ENCODE measurements at regions not wholly inside any gene's neighbourhood (a gene's known extent, or its start where the extent isn't known, plus 50 kb on each side); places are given as distances from the start of the nearest gene placed in this dataset.

DNA sequence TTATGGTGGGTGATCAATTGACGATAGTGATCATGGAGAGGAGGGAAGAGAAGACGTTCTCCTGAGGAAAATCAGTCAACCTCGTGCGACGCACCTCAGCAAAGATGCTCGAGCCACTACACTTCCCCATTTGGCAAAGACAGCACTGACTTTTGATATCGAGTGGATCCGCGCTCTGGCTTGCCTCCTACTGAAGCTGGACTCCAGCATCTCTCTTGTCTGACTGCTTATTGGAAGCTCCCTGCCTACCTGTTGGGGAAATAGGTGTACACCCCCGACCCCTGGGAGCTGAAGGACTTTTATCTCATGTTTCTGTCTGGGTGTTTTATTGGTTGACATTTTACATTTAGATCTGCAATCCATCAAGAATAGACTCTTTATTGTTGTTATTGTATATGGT lies 476.8 kb upstream of the B3GAT1 start:
- Histone ChIP-seq H3K9me3 (no peaks in the 10 kb centered on the region), H3K27me3 (peaks cover 0 to 42% (median 20%) of the 10 kb centered on the region in 7 donors), H3K4me3 (no peak overlapping the region), H3K4me1 (no peaks in the 10 kb centered on the region), H3K36me3 (no peaks in the 10 kb centered on the region), H3K27ac (no peak overlapping the region)
- intact Hi-C loops (cut with DNase I): no loop called here
- WGBS, 2 donors: 81 to 85% methylated on average over 10 of the region's 10 CpGs
- no peak for ATAC-seq
- TF ChIP-seq, protein P1, sequence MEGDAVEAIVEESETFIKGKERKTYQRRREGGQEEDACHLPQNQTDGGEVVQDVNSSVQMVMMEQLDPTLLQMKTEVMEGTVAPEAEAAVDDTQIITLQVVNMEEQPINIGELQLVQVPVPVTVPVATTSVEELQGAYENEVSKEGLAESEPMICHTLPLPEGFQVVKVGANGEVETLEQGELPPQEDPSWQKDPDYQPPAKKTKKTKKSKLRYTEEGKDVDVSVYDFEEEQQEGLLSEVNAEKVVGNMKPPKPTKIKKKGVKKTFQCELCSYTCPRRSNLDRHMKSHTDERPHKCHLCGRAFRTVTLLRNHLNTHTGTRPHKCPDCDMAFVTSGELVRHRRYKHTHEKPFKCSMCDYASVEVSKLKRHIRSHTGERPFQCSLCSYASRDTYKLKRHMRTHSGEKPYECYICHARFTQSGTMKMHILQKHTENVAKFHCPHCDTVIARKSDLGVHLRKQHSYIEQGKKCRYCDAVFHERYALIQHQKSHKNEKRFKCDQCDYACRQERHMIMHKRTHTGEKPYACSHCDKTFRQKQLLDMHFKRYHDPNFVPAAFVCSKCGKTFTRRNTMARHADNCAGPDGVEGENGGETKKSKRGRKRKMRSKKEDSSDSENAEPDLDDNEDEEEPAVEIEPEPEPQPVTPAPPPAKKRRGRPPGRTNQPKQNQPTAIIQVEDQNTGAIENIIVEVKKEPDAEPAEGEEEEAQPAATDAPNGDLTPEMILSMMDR (IDR thresholded peaks at IDR 0.05): no peak
- DNase-seq: no peak

DNA sequence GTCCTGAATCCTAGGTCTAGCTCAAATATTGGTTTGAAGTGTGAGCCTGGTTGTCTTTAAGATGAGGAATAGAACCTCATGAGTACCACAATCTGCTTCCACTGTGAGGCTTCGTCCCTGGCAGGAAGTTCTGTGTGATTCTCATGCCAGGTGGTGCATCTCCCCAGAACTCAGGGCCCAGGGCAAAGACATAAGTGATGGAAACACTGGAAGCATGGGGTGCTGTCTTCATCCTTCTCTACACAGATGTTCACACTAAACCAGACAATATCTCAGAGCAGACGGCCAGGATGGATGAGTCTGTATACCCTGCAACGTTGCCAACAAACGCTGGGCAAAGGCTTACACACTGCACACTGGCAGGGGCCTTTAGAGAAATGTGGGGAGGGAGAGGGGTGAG lies 475.9 kb upstream of the B3GAT1 start:
- Histone ChIP-seq H3K27me3 (peaks cover 0 to 50% (median 22%) of the 10 kb centered on the region in 7 donors), H3K9me3 (no peaks in the 10 kb centered on the region), H3K27ac (no peak overlapping the region), H3K4me3 (no peak overlapping the region), H3K36me3 (no peaks in the 10 kb centered on the region), H3K4me1 (no peaks in the 10 kb centered on the region)
- no peak for ATAC-seq
- DNase-seq: no peak
- TF ChIP-seq, protein P1 (IDR thresholded peaks at IDR 0.05): no peak
- intact Hi-C loops (cut with DNase I): no loop called here
- WGBS, 2 donors: 76 to 79% methylated on average over 4 of the region's 4 CpGs

DNA sequence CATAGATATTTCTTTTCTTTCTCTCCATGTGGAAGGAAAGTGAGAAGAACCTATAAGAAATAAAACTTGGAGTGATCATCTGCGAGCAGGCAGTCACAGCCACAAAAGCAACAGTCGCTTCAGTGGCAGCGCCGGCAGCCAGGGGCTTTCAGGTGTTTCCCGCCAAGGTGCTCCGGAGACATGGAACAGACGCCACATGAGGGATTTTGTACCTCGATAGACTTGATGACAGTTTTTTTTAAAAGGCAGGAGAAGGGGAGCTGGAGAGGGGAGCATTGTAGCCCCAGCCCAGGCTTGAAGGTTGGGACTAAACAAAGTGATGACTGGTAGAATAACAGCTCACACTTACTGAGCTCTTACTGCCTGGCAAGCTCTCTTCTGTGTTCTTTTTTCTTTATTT lies 471.4 kb upstream of the B3GAT1 start:
- DNase-seq (no peak), ATAC-seq (no peak)
- intact Hi-C loops (cut with DNase I): no loop called here
- no peak overlapping the region for H3K4me3 ChIP-seq
- H3K9me3 ChIP-seq: no peaks in the 10 kb centered on the region
- TF ChIP-seq, protein P1 (IDR thresholded peaks at IDR 0.05): no peak
- H3K4me1 ChIP-seq: no peaks in the 10 kb centered on the region
- WGBS, 2 donors: 58 to 69% methylated on average over 8 of the region's 8 CpGs
- no peaks in the 10 kb centered on the region for H3K36me3 ChIP-seq
- no peak overlapping the region for H3K27ac ChIP-seq
- H3K27me3 ChIP-seq: peaks cover 0 to 61% (median 32%) of the 10 kb centered on the region in 7 donors

DNA sequence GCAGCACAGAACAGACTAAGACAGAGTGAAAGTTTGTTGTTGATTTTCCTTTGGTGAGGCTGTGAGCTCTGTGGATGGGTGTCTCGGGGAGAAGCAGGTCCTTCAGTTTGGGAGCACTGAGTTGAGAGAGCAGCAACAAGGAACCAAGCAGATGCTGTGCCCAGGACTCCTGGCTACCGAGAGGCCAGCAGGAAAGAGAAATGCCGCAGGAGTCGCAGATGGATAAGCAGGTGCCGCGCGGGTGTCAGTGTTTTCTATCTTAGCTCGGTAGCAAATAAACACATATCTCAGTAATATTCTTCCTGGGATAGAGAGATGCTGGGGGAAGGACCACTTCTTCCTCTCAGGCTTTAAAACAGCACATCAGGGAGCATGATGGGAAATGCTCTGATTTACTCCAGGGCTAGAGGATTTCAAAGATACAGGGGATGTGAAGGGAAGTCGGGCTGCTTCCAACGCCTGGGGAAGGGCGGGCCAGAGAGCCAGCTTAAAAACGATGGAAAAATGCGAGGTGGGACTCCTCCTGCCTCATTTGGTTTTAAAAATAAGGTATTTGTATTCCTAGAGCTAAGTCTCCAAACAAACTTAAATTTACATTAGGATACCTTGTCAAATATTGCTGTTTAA lies 470.7 kb upstream of the B3GAT1 start:
- Histone ChIP-seq H3K27me3 (peaks cover 0 to 58% (median 34%) of the 10 kb centered on the region in 7 donors), H3K4me3 (no peak overlapping the region), H3K4me1 (no peaks in the 10 kb centered on the region), H3K27ac (no peak overlapping the region), H3K9me3 (no peaks in the 10 kb centered on the region), H3K36me3 (no peaks in the 10 kb centered on the region)
- DNase-seq (no peak), ATAC-seq (no peak)
- intact Hi-C loops (cut with DNase I): no loop called here
- WGBS, 2 donors: 56 to 58% methylated on average over 13 of the region's 13 CpGs
- TF ChIP-seq, protein P1 (IDR thresholded peaks at IDR 0.05): no peak

Measured in heart right ventricle (tissue), 16 donors.